ENCODE measurements at regions not wholly inside any gene's neighbourhood (a gene's known extent, or its start where the extent isn't known, plus 50 kb on each side); places are given as distances from the start of the nearest gene placed in this dataset.
"Not testable (repeated sequence)": the region's sequence is repeated elsewhere in the genome, so short reads cannot be mapped to it uniquely, and the experiment has no call there.

DNA sequence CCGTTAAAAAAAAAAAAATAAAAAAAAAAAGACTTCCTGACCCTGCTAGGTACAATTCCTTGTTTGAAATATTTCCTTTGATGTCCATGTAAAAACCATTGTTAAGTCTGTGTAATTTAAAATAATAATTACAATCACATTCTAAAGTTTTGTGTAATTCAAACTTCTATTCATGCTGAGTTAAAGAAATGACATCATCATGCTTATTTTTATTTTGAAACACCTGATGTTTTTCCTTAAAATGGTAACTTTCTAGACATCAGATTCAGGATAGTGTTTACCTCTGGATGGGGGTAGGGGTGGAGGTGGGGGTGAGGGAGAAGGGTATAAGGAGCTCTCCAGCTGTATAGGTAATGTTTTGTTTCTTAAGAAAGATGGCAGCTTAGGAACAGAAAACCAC is 92.8 kb downstream of the ADCYAP1 start:
- no peak for DNase-seq (ENCODE audit: low read depth in 3 of 3)

DNA sequence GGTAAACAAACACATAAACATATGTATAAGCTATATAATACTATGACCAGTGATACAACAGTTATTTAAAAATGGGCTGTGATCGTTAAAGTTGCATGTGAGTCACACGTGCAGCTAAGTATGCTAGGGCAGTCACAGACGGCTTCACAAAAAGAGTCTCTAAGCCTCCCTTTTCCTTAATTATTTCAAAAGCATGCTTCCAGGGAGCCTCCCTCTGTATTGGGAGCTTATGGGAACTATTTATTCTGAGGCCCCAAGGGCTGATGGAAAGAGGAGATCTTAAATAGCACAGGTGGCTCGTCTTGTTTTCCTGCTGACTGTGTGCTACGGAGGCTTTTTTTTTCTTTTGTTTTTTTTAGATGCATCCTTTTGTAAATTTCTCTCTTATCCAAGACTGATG is 94.3 kb downstream of the ADCYAP1 start:
- no peak for DNase-seq (ENCODE audit: low read depth in 3 of 3)

DNA sequence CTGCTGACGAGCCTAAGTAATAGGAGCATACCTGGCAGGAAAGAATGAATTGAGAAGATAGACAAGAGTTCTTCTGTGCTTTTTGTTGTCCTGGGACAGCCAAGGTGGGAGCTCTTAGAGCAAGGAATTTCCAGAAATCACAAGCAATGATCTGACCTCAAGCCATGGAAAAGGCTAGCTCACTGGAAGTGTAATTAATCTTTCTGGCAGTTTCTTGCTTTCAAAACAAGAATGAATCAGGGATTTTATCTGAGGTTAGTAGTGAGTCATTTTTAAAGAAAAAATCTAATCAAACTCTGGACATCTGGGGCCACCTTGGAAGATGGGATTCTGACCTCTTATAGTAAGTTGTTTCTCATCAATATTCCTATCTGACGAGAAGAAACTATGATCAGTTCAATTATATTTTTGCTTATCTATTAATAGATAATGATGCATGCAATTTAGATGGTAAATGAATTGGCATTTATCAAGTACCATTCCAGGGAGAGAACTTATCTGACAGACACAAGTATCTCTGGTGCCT is 98.0 kb downstream of the ADCYAP1 start:
- no peak for DNase-seq (ENCODE audit: low read depth in 3 of 3)

GRCh38 chr18:1003499-1003898 is 98.8 kb downstream of the ADCYAP1 start:
- no peak for DNase-seq (ENCODE audit: low read depth in 3 of 3)

GRCh38 chr18:1006304-1006703 is 101.6 kb downstream of the ADCYAP1 start:
- no peak for DNase-seq (ENCODE audit: low read depth in 3 of 3)

- no peak for DNase-seq (ENCODE audit: low read depth in 3 of 3)
Measured at GRCh38 chr18:1006965-1007364, 102.3 kb downstream of the ADCYAP1 start.

DNA sequence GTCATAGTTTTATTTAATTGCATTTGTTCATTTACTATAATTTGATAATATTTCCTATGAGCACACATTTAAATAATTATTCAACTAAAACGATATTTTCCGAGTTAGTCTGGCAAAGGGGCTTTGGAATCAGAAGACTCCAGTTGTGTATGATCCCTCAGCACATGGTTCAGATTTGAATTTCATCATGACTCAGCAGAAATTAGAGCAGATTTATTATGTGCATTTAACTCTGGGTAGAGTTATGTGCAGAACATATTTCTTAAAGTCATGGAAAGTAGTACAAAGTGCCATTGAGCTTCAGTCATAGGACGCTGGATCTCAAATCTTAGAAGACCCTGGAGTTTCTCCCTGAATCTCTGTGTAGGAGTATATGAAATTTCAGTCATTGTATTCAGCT is 106.7 kb downstream of the ADCYAP1 start:
- no peak for DNase-seq (ENCODE audit: low read depth in 3 of 3)

DNA sequence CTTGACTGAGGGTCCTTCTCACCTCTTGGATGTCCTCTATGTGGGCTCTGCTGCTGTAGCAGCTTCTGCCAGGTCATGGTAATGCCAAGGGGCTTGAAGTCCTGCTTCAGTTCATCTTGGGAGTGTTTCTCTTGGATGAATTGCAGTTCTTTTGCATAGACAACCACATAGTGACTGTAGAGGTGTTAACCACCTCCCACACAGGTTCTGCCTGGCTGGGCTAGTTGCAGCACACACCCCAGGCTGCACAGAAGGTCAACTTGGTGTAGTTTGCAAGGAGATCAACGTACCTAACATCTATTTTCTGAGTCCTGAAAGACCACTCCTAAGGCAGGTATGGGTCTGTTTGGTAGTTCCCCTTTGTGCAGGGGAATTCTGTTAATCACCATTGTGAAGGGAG is 108.1 kb downstream of the ADCYAP1 start:
- no peak for DNase-seq (ENCODE audit: low read depth in 3 of 3)

DNA sequence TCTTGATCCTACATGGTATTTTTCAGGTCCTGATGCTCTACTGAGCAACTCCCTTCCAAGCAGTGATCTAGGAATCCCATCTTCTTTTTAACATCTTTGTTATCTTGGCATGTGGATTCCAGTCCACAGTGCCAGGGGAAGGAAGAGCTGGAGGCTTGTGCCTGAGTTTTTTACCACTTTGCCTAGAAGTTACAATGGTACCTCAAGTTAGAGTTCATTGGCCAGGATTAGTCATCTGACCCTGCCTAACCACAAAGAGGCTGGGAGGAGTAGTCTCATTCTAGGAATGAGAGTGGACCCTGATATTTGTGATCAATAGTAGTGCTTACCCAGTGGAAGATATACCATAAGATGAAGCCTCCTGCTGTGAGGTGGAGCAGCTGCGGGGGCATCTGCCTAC is 109.3 kb downstream of the ADCYAP1 start:
- DNase-seq (ENCODE audit: low read depth in 3 of 3): no peak

GRCh38 chr18:1014509-1014908 is 109.8 kb downstream of the ADCYAP1 start:
- no peak for DNase-seq (ENCODE audit: low read depth in 3 of 3)

DNA sequence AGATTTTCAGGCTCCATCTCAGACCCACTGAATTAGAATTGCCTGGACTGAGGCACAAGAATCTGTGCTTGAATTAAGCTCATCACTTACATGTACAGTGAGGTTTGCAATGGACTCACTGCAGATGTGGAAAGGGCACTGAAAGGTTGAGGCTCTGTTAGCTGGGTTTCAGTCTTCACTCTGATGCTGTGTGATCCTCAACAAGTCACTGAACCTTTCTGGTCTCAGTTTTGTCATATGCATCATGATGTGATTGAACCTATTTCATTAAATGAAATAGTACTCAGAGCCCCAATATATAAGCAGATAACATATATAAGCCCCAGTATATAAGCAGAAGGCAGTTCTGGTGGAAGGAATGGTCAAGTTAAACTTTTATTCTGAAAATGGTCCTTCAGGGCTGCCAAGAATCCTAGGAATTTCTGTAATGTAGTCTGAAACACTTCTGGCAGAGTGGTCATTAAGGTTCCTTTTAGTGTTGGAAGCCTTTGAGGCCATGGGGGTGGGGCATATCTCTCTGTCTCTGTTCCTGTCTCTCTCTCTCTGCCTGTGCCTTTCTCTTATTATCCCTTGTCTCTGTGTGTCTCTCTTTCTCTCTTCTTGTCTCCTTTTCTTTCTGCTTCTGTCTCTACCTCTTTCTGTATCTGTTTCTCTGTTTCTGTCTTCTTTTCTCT is 110.4 kb downstream of the ADCYAP1 start:
- no peak for DNase-seq (ENCODE audit: low read depth in 3 of 3)

GRCh38 chr18:1015777-1016176 is 111.1 kb downstream of the ADCYAP1 start:
- no peak for DNase-seq (ENCODE audit: low read depth in 3 of 3)

GRCh38 chr18:1017227-1018058 is 112.8 kb downstream of the ADCYAP1 start:
- DNase-seq (ENCODE audit: low read depth in 3 of 3): no peak

DNA sequence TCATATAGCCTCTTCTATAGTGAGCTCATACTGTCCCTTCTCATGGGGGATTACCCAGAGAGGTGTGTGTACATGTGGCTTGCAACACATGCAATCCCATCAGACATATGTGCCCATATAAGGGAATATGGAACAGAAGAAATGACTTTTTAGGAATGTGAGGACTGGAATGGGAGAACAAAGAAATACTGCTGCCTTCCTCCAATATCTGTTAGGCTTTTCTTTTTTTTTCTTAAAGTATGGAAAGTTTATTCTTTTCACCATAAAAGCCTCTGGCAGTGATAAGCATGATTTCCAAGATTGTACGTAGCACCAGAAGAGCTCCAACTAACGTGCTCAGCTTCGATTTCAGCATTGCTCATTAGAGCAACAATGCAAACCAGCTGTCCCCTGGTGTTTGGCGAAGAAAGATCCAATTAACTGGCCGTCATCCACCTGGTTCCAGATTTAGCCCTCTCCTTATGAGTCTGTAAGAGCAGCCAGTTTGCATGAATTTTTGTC is 113.6 kb downstream of the ADCYAP1 start:
- DNase-seq (ENCODE audit: low read depth in 3 of 3): no peak

DNA sequence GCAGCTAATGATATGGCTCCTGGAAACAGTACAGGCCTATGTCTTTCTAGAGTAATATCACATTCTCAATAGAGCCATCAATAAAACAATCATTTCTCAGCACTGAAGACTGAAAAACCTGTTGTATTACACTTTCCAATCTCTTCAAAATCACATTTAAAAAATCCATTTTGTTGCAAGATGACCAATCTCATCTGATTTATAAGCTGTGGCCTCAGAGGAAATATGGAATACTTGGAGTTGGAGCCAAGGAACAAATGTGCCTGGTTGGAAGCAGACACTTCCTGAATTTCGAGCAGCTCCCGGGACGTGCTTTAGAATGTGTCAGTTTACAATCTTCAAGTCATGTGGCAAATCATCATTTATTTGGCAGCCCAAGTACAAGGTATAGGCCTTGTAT is 114.5 kb downstream of the ADCYAP1 start:
- no peak for DNase-seq (ENCODE audit: low read depth in 3 of 3)

GRCh38 chr18:1020731-1021344 is 116.2 kb downstream of the ADCYAP1 start:
- DNase-seq (ENCODE audit: low read depth in 3 of 3): no peak

GRCh38 chr18:1026930-1027329 is 122.3 kb downstream of the ADCYAP1 start:
- DNase-seq (ENCODE audit: low read depth in 3 of 3): no peak

DNA sequence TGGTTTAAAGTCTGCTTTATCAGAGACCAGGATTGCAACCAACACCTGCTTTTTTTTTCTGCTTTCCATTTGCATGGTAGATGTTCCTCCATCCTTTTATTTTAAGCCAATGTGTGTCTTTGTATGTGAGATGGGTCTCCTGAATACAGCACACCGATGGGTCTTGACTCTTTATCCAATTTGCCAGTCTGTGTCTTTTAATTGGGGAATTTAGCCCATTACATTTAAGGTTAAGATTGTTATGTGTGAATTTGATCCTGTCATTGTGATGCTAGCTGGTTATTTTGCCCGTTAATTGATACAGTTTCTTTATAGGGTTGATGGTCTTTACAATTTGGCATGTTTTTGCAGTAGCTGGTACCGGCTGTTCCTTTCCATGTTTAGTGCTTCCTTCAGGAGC is 128.4 kb downstream of the ADCYAP1 start:
- not testable (repeated sequence) for DNase-seq (ENCODE audit: low read depth in 3 of 3)

GRCh38 chr18:1034971-1035370 is 130.3 kb downstream of the ADCYAP1 start:
- no peak for DNase-seq (ENCODE audit: low read depth in 3 of 3)

- no peak for DNase-seq (ENCODE audit: low read depth in 3 of 3)
Measured at GRCh38 chr18:1036926-1037325, 132.3 kb downstream of the ADCYAP1 start.

DNA sequence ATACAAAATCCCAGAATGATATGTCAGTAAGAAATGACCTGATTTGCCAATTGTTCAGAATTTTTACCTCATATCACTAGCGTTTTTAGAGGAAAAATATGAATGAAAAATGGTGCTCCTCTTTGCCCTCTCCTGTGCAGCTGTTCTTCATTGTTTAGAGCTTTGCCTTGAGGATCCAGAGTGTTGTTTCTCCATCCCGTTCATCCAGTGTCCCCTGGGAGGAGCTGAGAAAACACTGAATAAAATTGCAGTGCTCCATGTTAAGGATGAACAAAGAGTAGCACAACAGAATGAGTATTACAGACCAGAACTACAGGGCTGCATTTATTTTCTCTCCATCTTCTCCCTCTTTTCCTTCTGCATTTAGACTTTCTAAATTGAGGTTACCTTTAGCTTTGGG is 133.1 kb downstream of the ADCYAP1 start:
- DNase-seq (ENCODE audit: low read depth in 3 of 3): no peak

DNA sequence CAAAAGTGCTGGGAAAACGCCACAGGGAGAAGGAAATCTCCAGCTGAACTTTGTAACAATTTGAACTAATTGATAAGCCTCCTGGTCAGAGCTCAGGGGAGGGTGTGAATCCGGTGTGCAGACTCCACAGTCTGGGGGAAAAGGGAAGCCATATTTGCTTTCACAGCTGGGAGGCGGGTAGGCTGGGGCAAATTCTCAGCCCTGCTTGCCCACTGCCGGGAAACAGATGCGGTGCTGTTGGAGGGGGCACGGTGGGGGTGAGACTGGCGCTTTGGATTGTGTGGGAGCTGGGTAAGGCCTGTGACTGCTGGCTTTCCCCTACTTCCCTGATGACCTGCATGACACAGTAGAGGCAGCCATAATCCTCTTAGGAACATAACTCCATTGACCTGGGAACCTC is 134.8 kb downstream of the ADCYAP1 start:
- DNase-seq (ENCODE audit: low read depth in 3 of 3): no peak

DNA sequence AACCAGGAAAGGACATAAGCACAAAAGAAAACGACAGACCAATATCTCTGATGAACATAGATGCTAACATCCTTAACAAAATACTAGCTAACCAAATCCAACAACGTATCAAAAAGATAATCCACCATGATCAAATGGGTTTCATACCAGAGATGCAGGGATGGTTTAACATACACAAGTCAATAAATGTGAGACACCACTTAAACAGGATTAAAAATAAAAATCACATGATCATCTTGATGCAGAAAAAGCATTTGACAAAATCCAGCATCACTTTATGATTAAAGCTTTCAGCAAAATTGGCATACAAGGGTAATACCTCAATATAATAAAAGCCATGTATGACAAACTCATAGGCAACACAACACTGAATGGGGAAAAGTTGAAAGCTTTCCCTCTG is 138.4 kb downstream of the ADCYAP1 start:
- DNase-seq (ENCODE audit: low read depth in 3 of 3): not testable (repeated sequence)
